Natural killer cell (primary cell): ENCODE measurements at regions not wholly inside any gene's neighbourhood (a gene's known extent, or its start where the extent isn't known, plus 50 kb on each side); places are given as distances from the start of the nearest gene placed in this dataset.

Experiments
- ATAC-seq, 3 donors: fragments of 150-1000 bp in 2 of 3; fragments of 200-7000 bp in 1 of 3; cut with Tn5 transposase; 1 replicate in 1 of 3; 2 replicates in 2 of 3; pipeline ENCODE4 v1.10.0; 2021; ENCODE audit warnings: mild to moderate bottlenecking in 2 of 3, moderate library complexity in 2 of 3
- DNase-seq, 2 donors: peaks; one replicate each; pipeline versions ENCODE4 v3.0.0 to v3.0.0-alpha.2; 2013 to 2021; ENCODE audit warnings: mixed read lengths in 1 of 2
- H3K27ac ChIP-seq: one replicate; pipeline ENCODE4 v1.5.1; 2013; ENCODE audit warnings: mild to moderate bottlenecking, low read length
- H3K27me3 ChIP-seq: one replicate; pipeline ENCODE4 v1.6.1; 2013; ENCODE audit warnings: low read length; ENCODE audit not compliant: control insufficient read depth, insufficient read depth
- H3K36me3 ChIP-seq: one replicate; pipeline ENCODE4 v1.6.1; 2013; ENCODE audit warnings: low read length; ENCODE audit not compliant: control insufficient read depth, insufficient read depth
- H3K4me1 ChIP-seq: one replicate; pipeline ENCODE4 v1.6.1; 2013; ENCODE audit warnings: low read length; ENCODE audit not compliant: control insufficient read depth, insufficient read depth
- H3K4me3 ChIP-seq: one replicate; pipeline ENCODE4 v1.5.1; 2013; ENCODE audit warnings: low read length
- H3K9me3 ChIP-seq: one replicate; pipeline ENCODE4 v1.6.1; 2013; ENCODE audit warnings: low read length; ENCODE audit not compliant: control insufficient read depth, insufficient read depth
- H3K27ac Mint-ChIP-seq, 2 donors: one replicate each; pipeline ENCODE4 v1.8.0; 2022; ENCODE audit warnings: mild to moderate bottlenecking in 2 of 2, mixed read lengths in 2 of 2, moderate library complexity in 1 of 2
- H3K27me3 Mint-ChIP-seq, 2 donors: one replicate each; pipeline ENCODE4 v1.8.0; 2022; ENCODE audit warnings: low read depth in 2 of 2, mixed read lengths in 2 of 2
- H3K36me3 Mint-ChIP-seq: one replicate; pipeline ENCODE4 v1.8.0; 2022; ENCODE audit warnings: mixed read lengths
- H3K4me1 Mint-ChIP-seq, 2 donors: one replicate each; pipeline ENCODE4 v1.8.0; 2022; ENCODE audit warnings: mixed read lengths in 2 of 2
- H3K4me3 Mint-ChIP-seq: one replicate; pipeline ENCODE4 v1.8.0; 2022; ENCODE audit warnings: mild to moderate bottlenecking, moderate library complexity, mixed read lengths
- H3K9me3 Mint-ChIP-seq, 2 donors: one replicate each; pipeline ENCODE4 v1.8.0; 2022; ENCODE audit warnings: mixed read lengths in 2 of 2
- WGBS: methylation state at CpG from one replicate; pipeline ENCODE4 v1.1.7; 2013; ENCODE audit warnings: missing lambda C conversion rate; ENCODE audit not compliant: insufficient coverage; 5-methylcytosine and 5-hydroxymethylcytosine counted together
- intact Hi-C: fragments of 100-400 bp; cut with micrococcal nuclease; formaldehyde crosslinking; loops from one replicate; pipeline ENCODE4 v1.14.2; 2022
- TF ChIP-seq, protein P1 (sequence below): fragments of 200-600 bp; IDR thresholded peaks from one replicate; pipeline ENCODE4 v1.8.0; 2022; ENCODE audit warnings: antibody characterized with exemption

DNA sequence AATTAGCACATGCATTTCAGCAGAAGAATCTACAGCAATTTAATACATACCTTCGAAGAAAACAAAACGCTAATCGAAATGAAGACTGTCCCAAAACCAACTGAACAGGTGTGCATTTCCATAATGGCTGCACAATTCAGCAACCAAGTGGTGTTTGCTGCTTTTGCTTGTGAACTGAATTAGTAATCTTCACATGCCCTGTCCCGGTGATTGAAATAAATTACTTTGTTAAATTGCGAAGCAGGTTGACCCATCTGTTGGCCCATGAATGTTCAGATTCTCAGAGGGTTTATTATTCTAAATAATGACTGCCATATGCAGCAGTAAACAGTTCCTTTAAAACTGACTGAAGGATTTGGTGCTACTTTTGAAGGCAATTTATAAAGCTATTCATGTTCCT is 445.2 kb upstream of the NFE2L3 start:
- intact Hi-C loops, result no loop called here
- Histone ChIP-seq H3K36me3 (no peaks in the 10 kb centered on the region), H3K4me3 (no peak overlapping the region), H3K27ac (no peak overlapping the region), H3K9me3 (no peaks in the 10 kb centered on the region), H3K27me3 (no peaks in the 10 kb centered on the region), H3K4me1 (no peaks in the 10 kb centered on the region)
- ATAC-seq, result no peak
- Mint-ChIP-seq H3K4me1 (no peaks in the 10 kb centered on the region), H3K36me3 (no peaks in the 10 kb centered on the region), H3K9me3 (peaks cover 0 to 4% of the 10 kb centered on the region in 2 donors), H3K27ac (no peak overlapping the region), H3K27me3 (peaks cover 6 to 11% of the 10 kb centered on the region in 2 donors), H3K4me3 (no peak overlapping the region)
- no peak for DNase-seq
- WGBS, result 91% methylated on average over 5 of the region's 5 CpGs
- TF ChIP-seq, protein P1, sequence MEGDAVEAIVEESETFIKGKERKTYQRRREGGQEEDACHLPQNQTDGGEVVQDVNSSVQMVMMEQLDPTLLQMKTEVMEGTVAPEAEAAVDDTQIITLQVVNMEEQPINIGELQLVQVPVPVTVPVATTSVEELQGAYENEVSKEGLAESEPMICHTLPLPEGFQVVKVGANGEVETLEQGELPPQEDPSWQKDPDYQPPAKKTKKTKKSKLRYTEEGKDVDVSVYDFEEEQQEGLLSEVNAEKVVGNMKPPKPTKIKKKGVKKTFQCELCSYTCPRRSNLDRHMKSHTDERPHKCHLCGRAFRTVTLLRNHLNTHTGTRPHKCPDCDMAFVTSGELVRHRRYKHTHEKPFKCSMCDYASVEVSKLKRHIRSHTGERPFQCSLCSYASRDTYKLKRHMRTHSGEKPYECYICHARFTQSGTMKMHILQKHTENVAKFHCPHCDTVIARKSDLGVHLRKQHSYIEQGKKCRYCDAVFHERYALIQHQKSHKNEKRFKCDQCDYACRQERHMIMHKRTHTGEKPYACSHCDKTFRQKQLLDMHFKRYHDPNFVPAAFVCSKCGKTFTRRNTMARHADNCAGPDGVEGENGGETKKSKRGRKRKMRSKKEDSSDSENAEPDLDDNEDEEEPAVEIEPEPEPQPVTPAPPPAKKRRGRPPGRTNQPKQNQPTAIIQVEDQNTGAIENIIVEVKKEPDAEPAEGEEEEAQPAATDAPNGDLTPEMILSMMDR, result no peak

DNA sequence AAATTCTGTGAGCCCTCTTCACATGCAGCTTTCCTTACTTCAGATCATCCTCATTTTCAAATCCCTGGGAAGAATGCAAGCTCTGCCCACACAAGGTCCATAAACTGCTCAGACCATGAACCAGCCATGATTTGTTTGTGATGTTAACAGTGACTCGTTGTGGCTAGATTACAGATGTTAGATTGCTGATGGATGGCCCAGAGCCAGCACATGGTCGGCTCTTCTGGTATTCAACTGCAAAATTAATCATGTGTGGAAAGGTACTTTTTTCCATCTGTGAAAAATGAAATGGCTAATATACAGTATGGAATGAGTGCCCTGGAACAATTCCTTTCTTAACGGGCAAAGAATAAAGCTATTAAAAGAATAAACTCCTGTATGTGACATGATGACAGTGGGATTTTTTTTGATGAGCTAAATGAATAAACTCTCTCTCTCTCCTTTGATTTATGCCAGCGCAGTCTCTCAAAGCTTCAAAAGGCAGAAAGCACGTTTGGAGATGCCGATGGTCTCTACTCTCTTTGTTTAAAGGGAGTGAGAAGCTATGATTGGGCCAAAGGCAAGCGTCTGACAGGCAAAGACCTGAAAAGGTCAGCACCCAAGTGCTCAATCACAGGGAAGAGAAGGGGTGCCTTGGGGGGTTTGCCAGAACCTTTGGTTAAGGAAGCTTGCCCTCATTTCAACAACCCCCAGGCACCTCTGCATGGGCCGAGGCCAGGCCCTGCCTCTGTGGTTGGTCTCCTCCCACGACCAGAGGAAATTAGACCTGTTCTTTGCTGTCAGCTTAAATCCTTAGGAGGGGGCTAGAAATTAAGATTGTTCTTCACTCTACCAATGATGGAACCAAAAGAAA is 444.0 kb upstream of the NFE2L3 start:
- Histone ChIP-seq H3K36me3 (no peaks in the 10 kb centered on the region), H3K4me3 (no peak overlapping the region), H3K9me3 (no peaks in the 10 kb centered on the region), H3K27ac (no peak overlapping the region), H3K27me3 (no peaks in the 10 kb centered on the region), H3K4me1 (no peaks in the 10 kb centered on the region)
- ATAC-seq, result no peak
- Mint-ChIP-seq H3K4me3 (no peak overlapping the region), H3K4me1 (no peaks in the 10 kb centered on the region), H3K27me3 (peaks cover 6 to 11% of the 10 kb centered on the region in 2 donors), H3K36me3 (no peaks in the 10 kb centered on the region), H3K27ac (no peak overlapping the region), H3K9me3 (peaks cover 0 to 4% of the 10 kb centered on the region in 2 donors)
- WGBS, result 76% methylated on average over 7 of the region's 9 CpGs
- DNase-seq, result no peak
- TF ChIP-seq, protein P1, result no peak
- intact Hi-C loops, result no loop called here

DNA sequence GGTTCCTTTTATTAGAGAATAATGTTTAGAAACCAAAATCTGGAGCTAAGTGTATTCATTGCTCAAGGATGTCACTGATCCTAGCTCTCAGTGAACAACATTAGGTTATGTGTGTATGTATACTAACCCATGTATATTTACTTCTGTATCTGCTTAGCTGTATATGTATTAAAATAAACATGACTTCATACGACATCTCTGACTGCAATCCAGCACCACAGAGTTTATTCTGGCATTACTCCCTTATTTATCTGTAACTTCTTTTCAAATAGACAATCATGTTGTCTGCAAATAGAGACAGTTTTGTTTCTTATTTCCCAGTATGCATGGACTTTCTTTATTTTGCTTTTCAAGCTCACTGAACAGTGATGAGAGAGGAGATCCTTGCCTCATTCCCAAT is 441.0 kb upstream of the NFE2L3 start:
- DNase-seq, result no peak

More for the DNA sequence above, 441.0 kb upstream of the NFE2L3 start:
- Mint-ChIP-seq H3K27me3 (peaks cover 9 to 11% of the 10 kb centered on the region in 2 donors), H3K27ac (no peak overlapping the region), H3K9me3 (no peaks in the 10 kb centered on the region), H3K4me1 (no peaks in the 10 kb centered on the region), H3K36me3 (no peaks in the 10 kb centered on the region), H3K4me3 (no peak overlapping the region)
- Histone ChIP-seq H3K27ac (no peak overlapping the region), H3K36me3 (no peaks in the 10 kb centered on the region), H3K4me1 (no peaks in the 10 kb centered on the region), H3K9me3 (no peaks in the 10 kb centered on the region), H3K4me3 (no peak overlapping the region), H3K27me3 (no peaks in the 10 kb centered on the region)
- no peak for ATAC-seq
- TF ChIP-seq, protein P1, result no peak
- intact Hi-C loops, result no loop called here
- WGBS, result 60% methylated on average over 1 of the region's 1 CpG
